ENCODE measurements at regions not wholly inside any gene's neighbourhood (a gene's known extent, or its start where the extent isn't known, plus 50 kb on each side); places are given as distances from the start of the nearest gene placed in this dataset.

- H3K4me3 ChIP-seq (ENCODE audit: low read depth, low read length): no peak overlapping the region
- no peak for DNase-seq (ENCODE audit: low read depth)
- TF ChIP-seq CTCF (IDR thresholded peaks at IDR 0.05; ENCODE audit: low read depth, low read length, missing control alignments): no peak
These were observed 182.2 kb upstream of the MDGA2 start for GRCh38 chr14:47857646-47858045.

GRCh38 chr14:47852278-47852677 lies 176.9 kb upstream of the MDGA2 start:
- no peak for DNase-seq (ENCODE audit: low read depth)
- no peak for TF ChIP-seq CTCF (IDR thresholded peaks at IDR 0.05; ENCODE audit: low read depth, low read length, missing control alignments)
- H3K4me3 ChIP-seq (ENCODE audit: low read depth, low read length): no peak overlapping the region

- no peak for DNase-seq (ENCODE audit: low read depth)
- H3K4me3 ChIP-seq (ENCODE audit: low read depth, low read length): no peak overlapping the region
- no peak for TF ChIP-seq CTCF (IDR thresholded peaks at IDR 0.05; ENCODE audit: low read depth, low read length, missing control alignments)
These were observed 170.6 kb upstream of the MDGA2 start for GRCh38 chr14:47846008-47846407.

GRCh38 chr14:47843236-47843635 lies 167.8 kb upstream of the MDGA2 start:
- no peak for TF ChIP-seq CTCF (IDR thresholded peaks at IDR 0.05; ENCODE audit: low read depth, low read length, missing control alignments)
- no peak overlapping the region for H3K4me3 ChIP-seq (ENCODE audit: low read depth, low read length)
- DNase-seq (ENCODE audit: low read depth): no peak

- H3K4me3 ChIP-seq (ENCODE audit: low read depth, low read length): no peak overlapping the region
- no peak for DNase-seq (ENCODE audit: low read depth)
- no peak for TF ChIP-seq CTCF (IDR thresholded peaks at IDR 0.05; ENCODE audit: low read depth, low read length, missing control alignments)
These were observed 157.6 kb upstream of the MDGA2 start for GRCh38 chr14:47833011-47833410.

- H3K4me3 ChIP-seq (ENCODE audit: low read depth, low read length): no peak overlapping the region
- DNase-seq (ENCODE audit: low read depth): no peak
- TF ChIP-seq CTCF (IDR thresholded peaks at IDR 0.05; ENCODE audit: low read depth, low read length, missing control alignments): no peak
These were observed 151.4 kb upstream of the MDGA2 start for GRCh38 chr14:47826809-47827208.

GRCh38 chr14:47822326-47822725 lies 146.9 kb upstream of the MDGA2 start:
- H3K4me3 ChIP-seq (ENCODE audit: low read depth, low read length): no peak overlapping the region
- no peak for TF ChIP-seq CTCF (IDR thresholded peaks at IDR 0.05; ENCODE audit: low read depth, low read length, missing control alignments)
- DNase-seq (ENCODE audit: low read depth): no peak

Measured in GM12864 (cell line).